Panc1 (cell line): ENCODE measurements at regions not wholly inside any gene's neighbourhood (a gene's known extent, or its start where the extent isn't known, plus 50 kb on each side); places are given as distances from the start of the nearest gene placed in this dataset.

Experiments
- ATAC-seq: fragments of 200-7000 bp; cut with Tn5 transposase; 2 replicates; pipeline ENCODE4 v1.9.1; 2020; ENCODE audit warnings: mild to moderate bottlenecking, moderate library complexity
- BruUV-seq: library from RNA; stranded (reverse); fragments of 400-500 nt; replicated peaks from 2 replicates; lab custom pipeline; 2021; lab: Mats Ljungman, UMichigan
- CTCF ChIA-PET: fragments of 300-600 bp; sonication (Branson Sonifier 250); formaldehyde crosslinking; loops from one replicate; lab custom pipeline; 2022; ENCODE audit warnings: antibody characterized with exemption; lab: Charles Lee
- POLR2A ChIA-PET: fragments of 300-600 bp; sonication (Branson Sonifier 250); formaldehyde crosslinking; loops from one replicate; lab custom pipeline; 2022; ENCODE audit warnings: antibody characterized with exemption; lab: Charles Lee
- DNase-seq: peaks from one replicate; pipeline ENCODE4 v3.0.0-alpha.2; 2010; ENCODE audit warnings: low read depth, low spot score
- H3K27ac ChIP-seq: 2 replicates; pipeline ENCODE4 v1.5.1; 2011; ENCODE audit warnings: mild to moderate bottlenecking, low read length, inconsistent platforms
- H3K27me3 ChIP-seq: fragments of 200-500 bp; sonication (Bioruptor generic); 2 replicates; pipeline ENCODE4 v1.6.0; 2014; ENCODE audit warnings: low read length, inconsistent platforms; ENCODE audit not compliant: control insufficient read depth, insufficient read depth
- H3K36me3 ChIP-seq: fragments of 200-500 bp; sonication (Bioruptor generic); 2 replicates; pipeline ENCODE4 v1.5.1; 2014; ENCODE audit warnings: inconsistent platforms, mild to moderate bottlenecking, low read length, moderate library complexity; ENCODE audit not compliant: control insufficient read depth, insufficient read depth
- H3K4me1 ChIP-seq: 2 replicates; pipeline ENCODE4 v1.5.1; 2011; ENCODE audit warnings: inconsistent platforms, mild to moderate bottlenecking, low read length, moderate library complexity; ENCODE audit not compliant: control insufficient read depth, insufficient read depth
- H3K4me3 ChIP-seq, 2 experiments: 2 replicates each; pipeline ENCODE4 v1.5.1; 2011 to 2012; ENCODE audit warnings: low read depth in 2 of 2, low read length in 2 of 2, mild to moderate bottlenecking in 2 of 2, inconsistent platforms in 1 of 2, moderate library complexity in 1 of 2
- H3K9me3 ChIP-seq: fragments of 200-500 bp; sonication (Bioruptor generic); 2 replicates; pipeline ENCODE4 v1.5.1; 2014; ENCODE audit warnings: low read depth, mild to moderate bottlenecking, inconsistent platforms, low read length, moderate library complexity; ENCODE audit not compliant: control insufficient read depth, insufficient read depth
- POLR2AphosphoS5 ChIP-seq: IDR thresholded peaks from 2 replicates; pipeline ENCODE4 v1.6.1; 2012; ENCODE audit warnings: mild to moderate bottlenecking, low read depth, low read length, moderate library complexity
- SIN3A ChIP-seq: IDR thresholded peaks from 2 replicates; pipeline ENCODE4 v1.6.1; 2012; ENCODE audit warnings: low read depth, mild to moderate bottlenecking, low read length, moderate library complexity, borderline replicate concordance; ENCODE audit not compliant: insufficient read depth
- TCF7L2 ChIP-seq: IDR thresholded peaks from 2 replicates; pipeline ENCODE4 v1.6.1; 2011; ENCODE audit warnings: mild to moderate bottlenecking, low read depth, low read length, inconsistent platforms
- in situ Hi-C: cut with HindIII; loops from 2 replicates; pipeline ENCODE4 v1.10.0; 2016; ENCODE audit warnings: low sequenced_read_pairs, low pct_unique_long_range_greater_than_20kb
- intact Hi-C: fragments of 100-400 bp; cut with micrococcal nuclease; formaldehyde crosslinking; loops from one replicate; pipeline ENCODE4 v1.10.0; 2022; ENCODE audit not compliant: unreplicated experiment
- TF ChIP-seq, protein P1 (sequence below), 2 experiments: IDR thresholded peaks; 2 replicates each; pipeline ENCODE4 v1.6.1; 2011 to 2012; ENCODE audit warnings: low read depth in 2 of 2, control low read depth in 1 of 2, low read length in 1 of 2, mild to moderate bottlenecking in 1 of 2, moderate library complexity in 1 of 2; ENCODE audit not compliant: insufficient read depth in 1 of 2
- TF ChIP-seq, protein P2 (sequence below): fragments of 450-650 bp; IDR thresholded peaks from 2 replicates; pipeline ENCODE4 v1.5.1; 2017; ENCODE audit warnings: mild to moderate bottlenecking

DNA sequence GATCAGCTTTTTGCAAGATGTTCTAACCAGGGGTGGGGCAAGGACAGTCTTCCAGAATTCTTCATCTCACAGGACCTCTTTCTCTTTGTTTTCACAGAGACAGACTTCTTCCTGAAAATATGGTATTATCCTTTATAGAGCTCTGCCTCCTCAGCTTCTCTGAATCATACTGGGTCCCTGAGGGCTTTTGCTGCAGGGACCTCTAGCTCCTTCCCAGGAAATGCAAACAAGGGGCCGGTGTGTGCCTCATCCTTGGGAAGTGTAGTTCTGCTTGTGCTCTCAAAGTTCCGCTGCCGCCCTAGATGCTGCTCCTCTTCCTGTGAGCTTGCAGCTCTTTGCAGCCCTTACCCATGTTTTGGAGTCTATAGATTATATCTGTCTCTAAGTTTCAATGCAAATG lies 99.5 kb upstream of the NPAS2 start:
- no peak for TF ChIP-seq SIN3A
- TF ChIP-seq, protein P1, sequence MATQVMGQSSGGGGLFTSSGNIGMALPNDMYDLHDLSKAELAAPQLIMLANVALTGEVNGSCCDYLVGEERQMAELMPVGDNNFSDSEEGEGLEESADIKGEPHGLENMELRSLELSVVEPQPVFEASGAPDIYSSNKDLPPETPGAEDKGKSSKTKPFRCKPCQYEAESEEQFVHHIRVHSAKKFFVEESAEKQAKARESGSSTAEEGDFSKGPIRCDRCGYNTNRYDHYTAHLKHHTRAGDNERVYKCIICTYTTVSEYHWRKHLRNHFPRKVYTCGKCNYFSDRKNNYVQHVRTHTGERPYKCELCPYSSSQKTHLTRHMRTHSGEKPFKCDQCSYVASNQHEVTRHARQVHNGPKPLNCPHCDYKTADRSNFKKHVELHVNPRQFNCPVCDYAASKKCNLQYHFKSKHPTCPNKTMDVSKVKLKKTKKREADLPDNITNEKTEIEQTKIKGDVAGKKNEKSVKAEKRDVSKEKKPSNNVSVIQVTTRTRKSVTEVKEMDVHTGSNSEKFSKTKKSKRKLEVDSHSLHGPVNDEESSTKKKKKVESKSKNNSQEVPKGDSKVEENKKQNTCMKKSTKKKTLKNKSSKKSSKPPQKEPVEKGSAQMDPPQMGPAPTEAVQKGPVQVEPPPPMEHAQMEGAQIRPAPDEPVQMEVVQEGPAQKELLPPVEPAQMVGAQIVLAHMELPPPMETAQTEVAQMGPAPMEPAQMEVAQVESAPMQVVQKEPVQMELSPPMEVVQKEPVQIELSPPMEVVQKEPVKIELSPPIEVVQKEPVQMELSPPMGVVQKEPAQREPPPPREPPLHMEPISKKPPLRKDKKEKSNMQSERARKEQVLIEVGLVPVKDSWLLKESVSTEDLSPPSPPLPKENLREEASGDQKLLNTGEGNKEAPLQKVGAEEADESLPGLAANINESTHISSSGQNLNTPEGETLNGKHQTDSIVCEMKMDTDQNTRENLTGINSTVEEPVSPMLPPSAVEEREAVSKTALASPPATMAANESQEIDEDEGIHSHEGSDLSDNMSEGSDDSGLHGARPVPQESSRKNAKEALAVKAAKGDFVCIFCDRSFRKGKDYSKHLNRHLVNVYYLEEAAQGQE (IDR thresholded peaks at IDR 0.05; ENCODE audit: insufficient read depth in 1 of 2, low read depth in 2 of 2, low read length in 1 of 2) = no peak
- TF ChIP-seq TCF7L2 = no peak
- intact Hi-C loops = loop anchor here (10.0 kb wide), 1 partner anchor 106 kb away; no protein-coding TSS in a partner anchor
- no peak overlapping the region for H3K4me3 ChIP-seq
- H3K9me3 ChIP-seq = no peaks in the 10 kb centered on the region
- no peaks in the 10 kb centered on the region for H3K36me3 ChIP-seq
- ATAC-seq (no peak), DNase-seq (no peak)
- no peaks in the 10 kb centered on the region for H3K27me3 ChIP-seq
- POLR2A ChIA-PET = no interaction called here
- CTCF ChIA-PET = no interaction called here
- no peak overlapping the region for H3K27ac ChIP-seq
- no TSS peak for BruUV-seq
- in situ Hi-C loops = no loop called here
- H3K4me1 ChIP-seq = no peaks in the 10 kb centered on the region

DNA sequence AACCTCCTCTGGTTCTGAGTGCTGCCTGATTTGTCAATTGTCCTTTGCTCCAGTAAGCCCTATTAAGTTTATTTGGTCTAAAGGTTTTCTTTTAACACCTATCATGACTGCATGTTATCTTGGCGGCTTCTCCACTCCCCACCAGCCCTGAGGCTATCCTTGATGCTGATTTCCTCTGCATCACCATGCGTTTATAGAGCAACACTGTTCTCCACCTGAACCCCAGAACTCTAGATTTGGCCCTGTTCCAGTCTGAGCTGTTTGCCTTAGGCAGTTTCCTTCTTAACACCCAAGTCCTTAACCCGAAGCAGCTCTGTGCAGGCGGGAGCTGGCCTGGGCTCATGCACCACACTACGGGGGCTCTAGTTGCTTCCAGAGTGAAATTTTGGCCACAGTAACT lies 98.2 kb upstream of the NPAS2 start:
- intact Hi-C loops = loop anchor here (10.0 kb wide), 1 partner anchor 107 kb away; no protein-coding TSS in a partner anchor
- ATAC-seq = no peak
- CTCF ChIA-PET = no interaction called here
- TF ChIP-seq, protein P1 (IDR thresholded peaks at IDR 0.05; ENCODE audit: insufficient read depth in 1 of 2, low read depth in 2 of 2, low read length in 1 of 2) = no peak
- TF ChIP-seq TCF7L2 (no peak), SIN3A (no peak), POLR2AphosphoS5 (no peak)
- TF ChIP-seq, protein P2, sequence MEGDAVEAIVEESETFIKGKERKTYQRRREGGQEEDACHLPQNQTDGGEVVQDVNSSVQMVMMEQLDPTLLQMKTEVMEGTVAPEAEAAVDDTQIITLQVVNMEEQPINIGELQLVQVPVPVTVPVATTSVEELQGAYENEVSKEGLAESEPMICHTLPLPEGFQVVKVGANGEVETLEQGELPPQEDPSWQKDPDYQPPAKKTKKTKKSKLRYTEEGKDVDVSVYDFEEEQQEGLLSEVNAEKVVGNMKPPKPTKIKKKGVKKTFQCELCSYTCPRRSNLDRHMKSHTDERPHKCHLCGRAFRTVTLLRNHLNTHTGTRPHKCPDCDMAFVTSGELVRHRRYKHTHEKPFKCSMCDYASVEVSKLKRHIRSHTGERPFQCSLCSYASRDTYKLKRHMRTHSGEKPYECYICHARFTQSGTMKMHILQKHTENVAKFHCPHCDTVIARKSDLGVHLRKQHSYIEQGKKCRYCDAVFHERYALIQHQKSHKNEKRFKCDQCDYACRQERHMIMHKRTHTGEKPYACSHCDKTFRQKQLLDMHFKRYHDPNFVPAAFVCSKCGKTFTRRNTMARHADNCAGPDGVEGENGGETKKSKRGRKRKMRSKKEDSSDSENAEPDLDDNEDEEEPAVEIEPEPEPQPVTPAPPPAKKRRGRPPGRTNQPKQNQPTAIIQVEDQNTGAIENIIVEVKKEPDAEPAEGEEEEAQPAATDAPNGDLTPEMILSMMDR = no peak
- H3K4me3 ChIP-seq = no peak overlapping the region
- no peaks in the 10 kb centered on the region for H3K36me3 ChIP-seq
- no TSS peak for BruUV-seq
- POLR2A ChIA-PET = no interaction called here
- no peak for DNase-seq
- no peak overlapping the region for H3K27ac ChIP-seq
- no peaks in the 10 kb centered on the region for H3K4me1 ChIP-seq
- H3K9me3 ChIP-seq = no peaks in the 10 kb centered on the region
- H3K27me3 ChIP-seq = no peaks in the 10 kb centered on the region
- in situ Hi-C loops = no loop called here
